ENCODE measurements at regions not wholly inside any gene's neighbourhood (a gene's known extent, or its start where the extent isn't known, plus 50 kb on each side); places are given as distances from the start of the nearest gene placed in this dataset.

- TF ChIP-seq CTCF (IDR thresholded peaks at IDR 0.05; ENCODE audit: partially characterized antibody, unreplicated experiment) = no peak
- Mint-ChIP-seq H3K4me3 (ENCODE audit: unreplicated experiment) (no peak overlapping the region), H3K4me1 (ENCODE audit: low read depth, unreplicated experiment) (no peaks in the 10 kb centered on the region), H3K36me3 (ENCODE audit: unreplicated experiment) (no peaks in the 10 kb centered on the region), H3K27me3 (ENCODE audit: unreplicated experiment) (no peaks in the 10 kb centered on the region), H3K27ac (ENCODE audit: unreplicated experiment) (no peak overlapping the region), H3K9me3 (ENCODE audit: unreplicated experiment) (no peaks in the 10 kb centered on the region)
- DNase-seq = no peak
These were observed 318.6 kb downstream of the PMP22 start for GRCh38 chr17:14946481-14946880.

- DNase-seq = no peak
- H3K27me3 Mint-ChIP-seq (ENCODE audit: unreplicated experiment) = no peaks in the 10 kb centered on the region
- no peaks in the 10 kb centered on the region for H3K36me3 Mint-ChIP-seq (ENCODE audit: unreplicated experiment)
- no peaks in the 10 kb centered on the region for H3K9me3 Mint-ChIP-seq (ENCODE audit: unreplicated experiment)
- no peaks in the 10 kb centered on the region for H3K4me1 Mint-ChIP-seq (ENCODE audit: low read depth, unreplicated experiment)
- TF ChIP-seq CTCF (IDR thresholded peaks at IDR 0.05; ENCODE audit: partially characterized antibody, unreplicated experiment) = no peak
- H3K4me3 Mint-ChIP-seq (ENCODE audit: unreplicated experiment) = no peak overlapping the region
- no peak overlapping the region for H3K27ac Mint-ChIP-seq (ENCODE audit: unreplicated experiment)
These were observed 322.5 kb downstream of the PMP22 start for GRCh38 chr17:14942526-14943190.

- DNase-seq = no peak
- no peak for TF ChIP-seq CTCF (IDR thresholded peaks at IDR 0.05; ENCODE audit: partially characterized antibody, unreplicated experiment)
- no peak overlapping the region for H3K27ac Mint-ChIP-seq (ENCODE audit: unreplicated experiment)
- H3K36me3 Mint-ChIP-seq (ENCODE audit: unreplicated experiment) = no peaks in the 10 kb centered on the region
- no peaks in the 10 kb centered on the region for H3K27me3 Mint-ChIP-seq (ENCODE audit: unreplicated experiment)
- no peak overlapping the region for H3K4me3 Mint-ChIP-seq (ENCODE audit: unreplicated experiment)
- H3K9me3 Mint-ChIP-seq (ENCODE audit: unreplicated experiment) = no peaks in the 10 kb centered on the region
- no peaks in the 10 kb centered on the region for H3K4me1 Mint-ChIP-seq (ENCODE audit: low read depth, unreplicated experiment)
These were observed 324.2 kb downstream of the PMP22 start for GRCh38 chr17:14940938-14941265.

GRCh38 chr17:14940108-14940937 lies 324.8 kb downstream of the PMP22 start:
- Mint-ChIP-seq H3K27me3 (ENCODE audit: unreplicated experiment) (no peaks in the 10 kb centered on the region), H3K4me1 (ENCODE audit: low read depth, unreplicated experiment) (no peaks in the 10 kb centered on the region), H3K9me3 (ENCODE audit: unreplicated experiment) (no peaks in the 10 kb centered on the region), H3K4me3 (ENCODE audit: unreplicated experiment) (no peak overlapping the region), H3K27ac (ENCODE audit: unreplicated experiment) (no peak overlapping the region), H3K36me3 (ENCODE audit: unreplicated experiment) (no peaks in the 10 kb centered on the region)
- no peak for TF ChIP-seq CTCF (IDR thresholded peaks at IDR 0.05; ENCODE audit: partially characterized antibody, unreplicated experiment)
- no peak for DNase-seq

- Mint-ChIP-seq H3K27ac (ENCODE audit: unreplicated experiment) (no peak overlapping the region), H3K4me3 (ENCODE audit: unreplicated experiment) (no peak overlapping the region), H3K9me3 (ENCODE audit: unreplicated experiment) (no peaks in the 10 kb centered on the region), H3K4me1 (ENCODE audit: low read depth, unreplicated experiment) (no peaks in the 10 kb centered on the region), H3K36me3 (ENCODE audit: unreplicated experiment) (no peaks in the 10 kb centered on the region), H3K27me3 (ENCODE audit: unreplicated experiment) (no peaks in the 10 kb centered on the region)
- no peak for DNase-seq
- TF ChIP-seq CTCF (IDR thresholded peaks at IDR 0.05; ENCODE audit: partially characterized antibody, unreplicated experiment) = no peak
These were observed 329.2 kb downstream of the PMP22 start for GRCh38 chr17:14935845-14936485.

All from glutamatergic neuron (in vitro differentiated cells).